ENCODE measurements at regions not wholly inside any gene's neighbourhood (a gene's known extent, or its start where the extent isn't known, plus 50 kb on each side); places are given as distances from the start of the nearest gene placed in this dataset.
"Not testable (repeated sequence)": the region's sequence is repeated elsewhere in the genome, so short reads cannot be mapped to it uniquely, and the experiment has no call there.

DNA sequence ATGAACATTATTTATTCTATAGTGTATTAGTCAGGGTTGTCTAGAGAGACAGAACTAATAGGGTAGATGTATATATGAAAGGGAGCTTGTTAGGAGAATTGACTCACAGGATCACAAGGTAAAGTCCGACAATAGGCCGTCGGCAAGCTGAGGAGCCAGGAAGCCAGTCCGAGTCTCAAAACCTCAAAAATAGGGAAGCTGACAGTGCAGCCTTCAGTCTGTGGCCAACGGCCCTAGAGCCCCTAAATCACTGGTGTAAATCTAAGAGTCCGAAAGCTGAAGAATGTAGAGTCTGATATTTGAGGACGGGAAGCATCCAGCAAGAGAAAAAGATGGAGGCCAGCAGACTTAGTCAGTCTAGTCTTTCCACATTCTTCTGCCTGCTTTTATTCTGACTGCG is 912.2 kb downstream of the FLRT2 start:
- DNase-seq: no peak

DNA sequence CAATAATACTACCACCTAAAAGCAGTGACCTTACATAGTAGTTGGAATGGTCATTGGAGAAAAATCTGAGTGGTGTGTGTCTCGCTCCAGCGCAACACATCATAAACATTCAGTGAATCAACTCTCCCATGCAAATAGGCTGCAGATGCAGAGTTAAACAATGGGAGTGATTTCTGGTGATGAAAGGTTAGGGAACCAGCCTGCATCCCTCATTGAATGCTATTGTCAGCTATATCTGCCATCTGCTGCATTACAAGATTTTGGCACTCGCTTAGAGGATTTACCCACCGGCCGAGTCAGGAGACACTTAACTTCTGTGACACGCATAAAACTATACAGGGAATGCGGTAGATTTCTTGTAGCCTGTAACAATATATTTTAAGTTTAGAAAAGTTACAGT is 900.9 kb downstream of the FLRT2 start:
- no peak for DNase-seq

DNA sequence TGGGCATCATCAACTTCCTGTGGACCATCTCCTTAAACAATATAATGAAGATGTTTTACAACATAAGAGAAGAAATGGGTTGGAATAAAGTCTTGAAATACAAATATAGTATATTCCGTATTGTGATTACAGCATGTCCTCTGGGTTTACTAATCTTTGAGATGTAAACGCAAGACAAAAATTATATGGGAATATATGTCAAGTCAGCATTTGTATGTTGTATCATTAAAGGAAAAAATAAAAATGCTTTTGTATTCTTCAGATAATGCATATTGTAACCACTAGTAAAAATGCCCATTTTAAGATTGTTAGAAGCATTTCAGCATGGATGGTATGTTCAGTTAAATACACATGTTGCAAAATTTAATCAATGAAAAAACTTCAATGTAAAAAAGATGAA is 893.3 kb downstream of the FLRT2 start:
- DNase-seq: no peak

DNA sequence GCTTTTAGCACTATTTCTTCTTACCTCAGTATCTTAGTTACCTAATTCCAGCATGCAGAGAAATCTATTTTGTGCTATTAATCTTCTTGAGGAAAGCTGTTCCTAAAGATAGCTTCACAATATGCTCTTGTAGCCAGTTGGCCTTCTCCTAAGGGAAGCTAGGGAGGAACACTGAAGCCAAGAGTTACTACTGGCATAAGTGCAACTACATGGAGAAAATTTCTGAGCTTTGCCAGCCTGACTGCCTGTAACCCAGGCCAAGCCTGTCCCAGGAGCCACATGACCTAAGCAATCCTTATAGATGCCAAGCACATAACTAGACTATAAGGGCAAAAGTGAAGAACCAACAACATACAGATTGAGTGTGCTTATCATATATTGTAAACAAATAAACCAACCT is 890.2 kb downstream of the FLRT2 start:
- DNase-seq: no peak

DNA sequence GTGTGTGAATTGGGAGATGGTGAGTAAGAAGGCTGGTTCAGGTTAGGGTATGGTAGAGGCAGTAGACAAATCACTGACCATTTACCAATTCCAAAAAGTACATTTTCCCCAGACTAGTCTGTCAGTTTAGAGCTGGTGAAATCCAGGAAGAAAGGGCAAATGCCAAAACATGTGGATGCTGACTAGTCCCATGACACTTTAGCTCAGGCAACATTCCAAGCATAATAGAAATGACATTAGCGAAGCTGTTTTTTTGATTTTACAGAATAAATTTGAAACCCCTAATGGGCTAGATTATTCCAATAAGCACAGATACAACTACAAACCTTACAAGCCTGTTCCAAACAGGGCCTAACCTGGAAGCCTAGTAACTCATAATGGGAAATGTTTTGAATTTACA is 884.2 kb downstream of the FLRT2 start:
- DNase-seq: no peak

DNA sequence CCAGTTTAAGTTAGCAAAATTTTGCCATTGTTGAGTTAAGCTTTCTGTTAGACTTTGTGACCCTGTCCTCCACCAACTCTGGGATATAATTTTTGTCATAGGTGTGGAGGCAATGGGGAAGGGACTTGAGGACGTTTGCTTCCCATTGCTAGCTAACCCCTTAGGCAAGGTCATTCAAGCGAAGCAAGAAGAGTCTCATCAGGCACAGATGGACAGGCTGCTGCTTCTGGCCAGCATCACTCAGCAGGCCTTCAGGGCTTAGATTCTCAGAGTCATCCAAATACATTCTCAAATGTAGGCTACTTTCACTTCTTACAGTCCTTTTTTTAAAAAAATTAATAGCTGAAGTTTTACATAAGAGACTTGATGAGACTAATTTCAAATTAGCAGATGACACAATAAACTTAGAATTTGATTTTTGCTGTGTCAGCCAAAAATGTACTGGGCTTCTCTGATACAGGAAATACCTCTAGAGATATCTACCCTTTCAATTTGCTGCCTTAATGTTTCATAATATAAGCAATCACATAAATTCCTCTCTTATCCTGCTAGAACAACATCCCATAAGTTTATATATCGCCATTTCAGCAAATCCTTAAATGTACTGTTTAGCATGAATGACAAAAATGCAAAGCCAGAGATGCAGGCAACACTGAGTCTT is 875.2 kb downstream of the FLRT2 start:
- no peak for DNase-seq

DNA sequence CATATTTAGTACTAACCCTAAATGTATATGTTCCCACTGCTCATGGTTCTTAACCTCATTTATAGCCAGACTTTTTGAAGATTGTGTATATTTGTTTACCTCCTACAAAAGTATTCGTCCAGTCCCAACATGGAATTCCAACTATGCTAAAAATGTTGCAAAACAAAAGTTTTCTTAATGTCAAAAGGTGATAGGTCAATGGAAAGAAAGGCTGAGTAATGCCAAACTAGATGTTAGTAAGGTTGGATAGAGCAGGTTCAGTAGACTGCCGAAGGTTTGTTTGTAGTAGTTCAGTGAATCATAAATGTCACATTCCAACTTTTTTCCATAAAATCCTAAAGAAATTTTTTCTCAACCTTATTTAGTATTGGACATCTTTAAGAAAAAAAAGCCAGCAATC is 874.5 kb downstream of the FLRT2 start:
- DNase-seq: no peak

DNA sequence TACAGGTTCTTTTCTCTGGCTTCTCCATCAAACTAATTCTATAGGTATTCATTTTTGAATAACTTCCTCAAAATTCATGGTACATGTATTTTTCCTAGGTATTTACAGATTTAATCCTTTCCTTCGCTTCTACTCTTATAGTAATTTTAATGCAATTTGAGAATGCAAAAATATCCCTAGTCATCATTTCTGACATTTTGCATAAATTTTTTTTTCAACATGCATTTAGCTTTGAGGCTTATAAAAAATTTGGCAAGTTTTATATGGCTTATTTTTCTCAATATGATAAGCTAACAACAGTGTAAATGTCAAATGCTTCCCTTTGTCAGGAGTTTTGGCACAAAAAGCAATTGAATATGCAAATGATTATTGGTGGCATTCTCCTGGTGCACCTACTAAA is 872.6 kb downstream of the FLRT2 start:
- no peak for DNase-seq

DNA sequence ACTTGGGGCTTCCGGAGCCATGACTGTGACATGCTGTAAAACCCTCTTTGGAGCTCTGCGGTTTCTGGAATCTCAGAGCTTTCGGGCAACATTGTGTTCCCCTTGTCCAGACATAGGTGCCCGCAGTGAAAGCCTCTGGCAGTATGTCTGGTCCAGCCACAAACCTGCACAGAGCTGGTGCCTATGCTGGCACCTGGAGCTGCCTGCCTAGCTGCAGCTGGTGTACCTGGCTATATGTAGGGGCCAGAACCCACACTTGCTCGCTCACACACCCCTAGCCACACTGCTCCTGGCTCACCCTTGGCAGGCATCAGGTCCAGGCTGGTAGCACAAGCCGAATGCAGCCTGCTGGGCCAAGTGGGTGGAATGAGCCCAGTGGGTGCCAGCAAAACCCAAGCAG is 861.1 kb downstream of the FLRT2 start:
- no peak for DNase-seq

DNA sequence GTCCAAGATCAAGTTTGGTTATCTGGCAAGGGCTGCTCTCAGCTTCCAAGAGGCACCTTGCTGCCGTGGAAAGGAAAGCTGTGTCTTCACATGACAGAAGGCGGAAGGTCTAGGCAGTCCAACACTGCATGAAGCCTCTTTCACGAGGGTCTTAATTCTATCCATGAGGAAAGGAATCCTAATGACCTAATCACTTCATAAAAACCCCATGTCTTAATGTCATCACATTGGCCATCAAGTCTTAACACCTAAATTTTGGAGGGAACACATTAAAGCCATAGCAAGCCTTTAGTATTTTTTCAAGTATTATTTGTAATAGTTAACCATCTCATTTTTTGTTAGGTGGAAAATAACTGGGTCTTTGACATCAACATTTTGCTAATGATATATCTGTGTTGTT is 858.3 kb downstream of the FLRT2 start:
- no peak for DNase-seq

DNA sequence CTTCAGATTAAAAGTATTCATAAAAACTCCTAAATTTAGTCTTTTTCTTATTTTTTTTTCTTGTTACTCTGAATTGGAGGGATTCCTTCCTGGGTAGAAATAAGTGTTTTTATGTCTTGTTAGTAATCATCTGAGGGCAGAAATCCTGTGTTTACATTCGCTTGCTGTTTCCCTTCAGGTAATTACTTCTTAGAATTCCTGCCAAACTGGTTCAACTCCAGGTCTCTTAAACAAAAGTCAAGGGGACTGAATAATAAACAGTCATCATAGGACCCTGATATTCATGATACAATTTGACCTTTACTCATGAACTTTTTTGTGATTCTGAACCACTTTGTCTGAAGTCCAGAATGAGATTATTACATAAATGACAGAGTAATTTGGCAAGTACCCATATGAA is 843.9 kb downstream of the FLRT2 start:
- no peak for DNase-seq

DNA sequence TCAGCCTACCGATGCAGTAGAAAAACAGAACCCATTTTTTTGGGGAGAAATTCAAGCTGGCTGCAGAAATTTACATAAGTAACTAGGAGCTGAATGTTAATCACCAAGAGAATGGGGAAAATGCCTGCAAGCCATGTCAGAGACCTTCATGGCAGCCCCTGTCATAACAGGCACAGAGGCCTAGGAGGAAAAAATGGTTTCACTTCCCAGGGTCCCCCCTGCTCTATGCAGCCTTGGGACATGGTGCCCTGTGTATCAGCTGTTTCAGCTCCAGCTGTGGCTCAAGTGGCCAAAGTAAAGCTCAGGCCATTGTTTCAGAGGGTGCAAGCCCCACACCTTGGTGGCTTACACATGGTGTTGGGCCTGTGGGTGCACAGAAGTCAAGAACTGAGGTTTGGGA is 842.5 kb downstream of the FLRT2 start:
- DNase-seq: no peak

DNA sequence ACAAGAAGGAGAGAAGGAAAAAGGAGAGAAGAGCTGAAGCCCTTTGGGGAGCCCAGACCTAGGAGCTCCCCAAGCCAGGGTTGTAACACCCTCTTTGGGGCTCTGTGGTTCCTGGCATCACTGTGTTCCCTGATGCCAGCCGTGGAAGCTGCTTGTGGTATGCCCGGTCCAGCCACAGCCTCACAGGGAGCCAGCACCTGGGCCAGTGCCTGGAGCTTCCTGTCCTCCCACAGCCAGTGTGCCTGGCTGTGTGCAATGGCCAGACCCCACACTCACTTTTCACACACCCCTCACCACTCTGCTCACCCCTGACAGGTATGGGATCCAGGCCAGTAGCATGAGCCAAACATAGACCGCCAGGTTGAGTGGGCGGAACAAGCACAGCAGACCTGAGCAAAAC is 834.7 kb downstream of the FLRT2 start:
- no peak for DNase-seq

DNA sequence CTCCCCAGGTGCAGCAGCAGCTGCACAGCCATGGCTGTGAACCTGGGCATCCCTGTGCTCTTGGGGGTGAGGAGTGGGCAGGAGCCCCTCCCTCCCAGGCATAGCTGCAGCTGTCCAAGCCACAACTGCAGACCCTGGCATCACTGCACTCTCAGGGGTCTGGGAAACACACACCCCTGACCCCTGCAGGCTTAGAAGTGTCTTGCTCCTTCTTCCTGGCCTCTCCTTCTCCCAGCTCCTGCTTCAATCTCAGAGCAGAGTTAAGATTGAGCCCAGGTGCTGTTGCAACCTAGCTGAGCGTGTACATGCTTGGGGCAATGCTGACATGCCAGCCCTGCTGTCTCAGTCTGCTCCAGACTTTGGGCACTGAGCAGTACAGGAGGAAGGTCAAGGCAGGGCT is 833.6 kb downstream of the FLRT2 start:
- DNase-seq: no peak

DNA sequence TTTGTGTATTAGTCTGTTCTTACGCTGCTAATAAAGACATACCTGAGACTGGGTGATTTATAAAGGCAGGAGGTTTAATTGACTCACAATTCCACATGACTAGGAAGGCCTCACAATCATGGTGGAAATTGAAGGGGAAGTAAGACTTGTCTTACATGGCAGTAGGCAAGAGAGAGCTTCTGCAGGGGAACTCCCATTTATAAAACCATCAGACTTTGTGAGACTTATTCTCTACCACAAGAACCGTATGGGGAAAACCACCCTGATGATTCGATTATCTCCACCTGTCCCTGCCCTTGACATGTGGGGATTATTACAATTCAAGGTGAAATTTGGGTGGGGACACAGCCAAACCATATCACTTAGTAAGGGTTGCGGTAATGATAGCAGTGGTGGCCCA is 833.1 kb downstream of the FLRT2 start:
- DNase-seq: no peak

DNA sequence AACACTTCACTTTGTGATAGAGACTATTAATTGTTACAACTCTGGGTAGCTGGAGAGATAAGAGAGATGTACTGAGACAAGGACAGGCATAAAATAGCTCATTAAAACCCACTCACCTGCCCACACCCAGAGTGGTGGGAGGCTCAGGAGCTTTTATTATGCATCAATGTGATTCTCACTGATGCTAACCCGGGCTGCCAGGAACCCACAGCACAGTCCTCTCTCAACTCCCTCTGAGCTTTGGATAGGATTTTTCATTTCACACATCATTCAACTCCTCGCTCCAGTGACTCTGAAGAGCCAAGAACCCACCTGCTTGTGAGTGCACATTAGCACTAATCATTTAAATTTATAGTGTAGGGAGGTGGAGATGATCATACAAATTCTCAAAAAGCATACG is 827.9 kb downstream of the FLRT2 start:
- no peak for DNase-seq

DNA sequence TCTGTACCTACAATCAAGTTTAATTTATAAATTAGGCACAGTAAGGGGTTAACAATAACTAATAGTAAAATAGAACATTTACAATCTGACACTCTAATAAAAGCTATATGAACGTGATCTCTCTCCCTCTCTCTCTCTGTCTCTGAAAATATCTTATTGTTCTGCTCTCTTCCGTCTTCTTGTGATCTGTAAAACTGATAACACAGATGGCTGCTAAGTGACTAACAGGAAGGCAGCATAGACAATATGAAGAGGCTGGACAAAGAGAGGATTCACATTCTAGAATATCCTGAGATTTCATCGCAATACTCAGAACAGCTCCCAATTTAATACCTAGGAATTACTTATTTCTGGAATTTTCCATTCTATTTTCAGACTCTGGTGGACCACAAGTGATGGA is 827.2 kb downstream of the FLRT2 start:
- DNase-seq: no peak

DNA sequence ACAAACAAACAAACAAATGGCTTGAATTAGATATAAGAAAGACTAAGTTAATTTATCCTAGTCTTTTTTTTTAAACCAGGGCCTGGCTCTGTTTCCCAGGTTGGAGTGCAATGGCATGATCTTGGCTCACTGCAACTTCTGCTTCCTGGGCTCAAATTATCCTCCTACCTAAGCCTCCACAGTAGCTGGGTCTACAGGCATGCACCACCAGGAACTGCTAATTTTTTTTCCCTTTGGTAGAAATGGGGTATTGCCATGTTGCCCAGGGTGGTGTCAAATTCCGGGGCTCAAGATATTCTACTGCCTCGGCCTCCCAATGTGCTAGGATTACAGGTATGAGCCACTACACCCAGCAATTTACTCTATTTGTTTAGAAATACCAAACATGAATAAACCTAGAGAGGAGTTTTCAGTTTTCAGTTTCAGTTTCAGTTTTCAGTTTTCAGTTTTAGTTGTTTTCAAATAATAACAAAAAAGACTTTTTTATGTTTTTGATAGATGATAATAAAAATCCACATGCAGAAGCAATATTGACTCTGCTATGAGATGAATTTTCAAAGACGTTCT is 817.0 kb downstream of the FLRT2 start:
- DNase-seq: no peak

DNA sequence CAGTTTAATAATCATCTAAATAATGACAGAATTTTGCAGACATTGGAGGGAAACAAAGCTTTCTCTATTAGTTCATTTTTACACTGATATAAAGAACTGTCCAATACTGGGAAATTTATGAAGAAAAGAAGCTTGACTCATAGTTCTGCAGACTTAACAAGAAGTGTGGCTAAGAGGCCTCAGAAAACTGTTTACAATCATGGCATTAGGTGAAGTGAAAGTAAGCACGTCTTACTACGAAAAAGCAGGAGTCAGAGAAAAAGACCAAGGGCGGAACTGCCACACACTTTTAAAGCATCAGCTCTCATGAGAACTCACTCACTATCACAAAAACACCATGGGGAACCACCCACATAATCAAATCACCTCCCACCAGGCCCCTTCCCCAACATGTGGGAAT is 804.4 kb downstream of the FLRT2 start:
- DNase-seq: no peak

DNA sequence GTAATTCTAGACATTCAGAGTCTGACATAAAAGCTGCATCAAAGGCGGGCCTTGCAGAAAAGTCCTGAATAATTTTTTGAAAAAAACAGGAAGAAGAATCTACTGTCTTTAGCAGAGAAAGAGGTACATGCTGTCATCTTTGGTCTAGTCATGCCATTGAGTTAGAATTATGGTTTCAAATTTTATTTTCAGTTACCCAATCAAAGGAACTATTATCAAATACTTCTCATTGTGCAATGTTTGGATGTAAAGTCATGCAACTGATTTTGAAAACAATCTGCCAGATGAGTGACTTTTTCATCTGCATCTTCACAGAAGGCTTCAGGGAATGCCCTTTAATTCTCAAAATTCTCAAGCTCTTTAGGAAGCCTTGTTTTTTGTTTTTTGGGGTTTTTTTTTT is 803.5 kb downstream of the FLRT2 start:
- no peak for DNase-seq

DNA sequence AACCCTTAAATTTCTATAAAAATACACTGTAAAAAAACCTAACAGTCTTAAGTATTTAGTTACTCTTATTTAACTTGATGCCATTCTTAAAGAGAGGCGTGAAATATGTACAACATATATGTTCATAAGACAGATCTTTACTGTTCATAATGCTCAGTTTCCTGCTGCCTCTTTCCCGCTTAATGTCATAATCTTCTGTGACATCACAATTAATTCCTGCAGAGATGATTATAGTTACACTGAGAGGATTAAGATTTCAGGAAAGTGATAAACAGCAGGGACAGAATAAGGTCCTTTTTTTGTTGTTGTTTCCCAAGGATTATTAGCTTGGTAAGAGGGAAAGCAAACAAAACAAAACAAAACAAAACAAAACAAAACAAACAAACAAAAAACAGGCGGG is 801.4 kb downstream of the FLRT2 start:
- DNase-seq: no peak

DNA sequence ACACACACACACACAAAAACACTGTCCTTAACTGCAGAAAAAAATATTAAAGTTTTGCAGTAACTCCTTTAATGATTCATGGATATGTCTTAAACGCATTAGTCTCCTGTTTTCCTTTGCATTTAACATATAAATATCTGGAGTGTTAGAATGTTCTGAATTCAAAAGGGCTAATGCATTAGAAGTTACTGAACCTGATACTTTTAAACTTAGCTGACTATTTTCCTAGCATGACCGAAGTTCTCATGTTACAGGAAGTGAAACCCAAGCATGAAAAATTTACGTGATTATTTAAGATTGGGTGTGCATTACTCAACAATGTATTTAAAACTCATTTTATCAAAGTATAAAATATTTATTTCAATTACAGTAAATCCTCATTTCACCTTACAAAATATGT is 791.2 kb downstream of the FLRT2 start:
- DNase-seq: no peak

DNA sequence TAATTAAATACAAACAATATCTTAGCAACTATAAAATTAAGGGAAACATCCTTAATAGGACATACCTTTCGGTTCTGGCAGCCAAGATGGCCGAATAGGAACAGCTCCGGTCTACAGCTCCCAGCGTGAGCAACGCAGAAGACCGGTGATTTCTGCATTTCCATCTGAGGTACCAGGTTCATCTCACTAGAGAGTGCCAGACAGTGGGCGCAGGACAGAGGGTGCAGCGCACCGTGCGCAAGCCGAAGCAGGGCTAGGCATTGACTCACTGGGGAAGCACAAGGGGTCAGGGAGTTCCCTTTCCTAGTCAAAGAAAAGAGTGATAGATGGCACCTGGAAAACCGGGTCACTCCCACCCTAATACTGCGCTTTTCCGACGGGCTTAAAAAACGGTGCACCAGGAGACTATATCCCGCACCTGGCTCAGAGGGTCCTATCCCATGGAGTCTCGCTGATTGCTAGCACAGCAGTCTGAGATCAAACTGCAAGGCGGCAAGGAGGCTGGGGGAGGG is 782.3 kb downstream of the FLRT2 start:
- not testable (repeated sequence) for DNase-seq

DNA sequence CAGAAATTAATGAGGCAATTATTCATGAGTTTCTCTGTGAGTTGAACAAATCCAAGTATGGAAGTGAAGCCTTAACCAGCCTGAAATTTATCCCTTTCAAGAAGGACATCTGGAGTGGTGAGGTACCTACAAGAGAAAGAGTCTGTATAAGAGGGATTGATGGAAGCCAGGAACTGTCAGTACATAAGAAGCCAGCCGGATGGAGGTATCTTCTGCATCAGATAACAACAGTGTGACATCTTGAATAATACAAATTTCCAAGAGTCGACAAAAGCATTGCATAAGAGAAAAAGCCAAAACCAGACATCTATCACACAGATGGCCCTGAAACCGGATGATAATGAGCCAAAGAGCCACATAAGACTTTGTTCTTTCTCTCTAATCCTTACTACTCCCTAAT is 781.2 kb downstream of the FLRT2 start:
- DNase-seq: no peak

DNA sequence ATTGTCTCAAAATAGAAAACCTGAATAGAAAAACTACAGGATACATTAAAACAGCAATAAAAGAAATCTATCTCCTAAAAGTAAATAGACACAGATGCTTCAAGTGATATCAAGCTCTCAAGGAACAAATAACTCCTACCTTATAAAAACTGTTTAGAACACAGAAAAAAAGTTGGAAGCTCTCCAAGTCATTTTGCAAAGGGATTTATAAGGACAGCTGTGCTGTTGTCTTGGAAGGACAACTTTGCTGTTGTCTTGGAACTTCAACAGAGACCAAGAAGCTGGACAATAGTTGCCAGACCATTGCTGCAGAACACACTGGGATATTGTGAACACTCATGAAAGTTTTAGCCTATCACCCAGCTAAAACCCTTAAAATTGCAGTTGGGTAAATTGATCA is 780.7 kb downstream of the FLRT2 start:
- DNase-seq: no peak
